Stimulated activated CD4-positive, alpha-beta T cell treated with anti-CD3 and anti-CD28 coated beads, Interleukin-15, amount 100 ng/mL, for 1 hour (primary cell): ENCODE measurements at regions not wholly inside any gene's neighbourhood (a gene's known extent, or its start where the extent isn't known, plus 50 kb on each side); places are given as distances from the start of the nearest gene placed in this dataset.
"Not testable (repeated sequence)": the region's sequence is repeated elsewhere in the genome, so short reads cannot be mapped to it uniquely, and the experiment has no call there.

Experiments
- DNase-seq, 2 donors: peaks; one replicate each; pipeline ENCODE4 v3.0.0-alpha.2; 2020; ENCODE audit warnings: low read depth in 1 of 2, low spot score in 1 of 2

DNA sequence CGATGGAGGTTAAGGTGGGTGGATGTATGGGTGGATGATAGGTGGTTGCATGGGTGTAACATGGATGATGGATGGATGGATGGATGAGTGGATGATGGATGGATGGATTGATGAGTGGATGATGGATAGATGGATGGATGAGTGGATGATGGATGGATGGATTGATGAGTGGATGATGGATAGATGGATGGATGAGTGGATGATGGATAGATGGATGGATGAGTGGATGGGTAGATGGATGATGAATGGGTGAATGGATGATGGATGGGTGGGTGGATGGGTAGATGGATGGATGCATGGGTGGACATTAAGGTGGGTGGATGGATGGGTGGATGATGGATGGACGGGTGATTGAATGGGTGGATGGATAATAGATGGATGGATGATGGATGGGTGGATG lies 136.5 kb upstream of the FOXD4L5 start:
- not testable (repeated sequence) for DNase-seq

DNA sequence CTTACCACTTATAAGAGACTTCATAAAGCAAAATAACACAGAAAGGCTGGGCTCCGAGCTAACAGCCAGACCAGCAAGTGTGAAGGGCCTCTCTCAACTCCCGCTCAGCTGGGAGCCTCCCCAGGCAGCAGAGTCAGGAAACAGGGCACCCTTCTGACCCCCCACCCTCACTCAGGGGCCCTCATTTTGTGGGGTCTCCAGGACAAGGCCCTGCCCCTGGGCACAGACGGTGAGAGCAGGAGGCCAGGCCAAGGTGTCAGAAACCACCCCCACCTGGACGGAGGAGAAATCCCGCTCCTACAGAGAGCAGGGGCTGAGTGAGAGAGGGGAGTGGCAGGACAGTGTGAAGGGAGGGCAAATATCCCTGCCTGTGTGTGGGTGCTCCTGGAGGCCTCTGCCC lies 135.8 kb upstream of the FOXD4L5 start:
- DNase-seq = no peak

DNA sequence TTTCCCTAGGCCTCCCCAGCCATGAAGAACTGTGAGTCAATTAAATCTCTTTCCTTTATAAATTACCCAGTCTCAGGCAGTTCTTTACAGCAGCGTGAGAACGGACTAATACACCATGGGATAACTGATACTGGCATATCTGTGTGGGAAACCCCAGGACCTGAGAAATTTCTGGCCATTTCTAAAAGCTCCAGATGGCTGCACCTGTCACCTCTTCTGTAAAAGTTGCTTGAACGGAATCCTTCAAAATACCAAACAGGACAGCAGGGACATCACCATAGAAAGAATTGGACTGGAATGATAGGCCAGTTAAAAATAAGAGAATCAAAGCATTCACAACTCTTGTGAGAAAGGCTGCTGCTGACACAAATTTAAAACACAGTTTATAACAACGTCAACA lies 134.0 kb upstream of the FOXD4L5 start:
- DNase-seq = not testable (repeated sequence)

DNA sequence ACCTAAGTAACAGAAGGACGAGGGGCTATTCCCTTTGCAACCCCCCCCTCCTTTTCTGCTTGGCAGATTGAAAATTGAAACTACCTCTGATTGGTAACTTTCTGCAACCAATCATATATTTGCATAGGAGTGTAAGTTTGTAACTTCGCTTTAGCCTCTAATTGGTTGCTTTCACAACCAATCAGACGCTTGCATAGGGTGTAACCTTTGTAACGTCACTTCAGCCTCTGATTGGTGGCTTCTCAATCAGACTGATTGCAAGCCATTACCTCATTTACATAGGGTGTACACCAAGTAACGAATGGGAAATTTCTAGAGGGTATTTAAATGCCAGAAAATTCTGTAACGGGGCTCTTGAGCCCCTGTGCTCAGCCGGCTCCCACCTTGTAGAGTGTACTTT lies 131.9 kb upstream of the FOXD4L5 start:
- DNase-seq = not testable (repeated sequence)

DNA sequence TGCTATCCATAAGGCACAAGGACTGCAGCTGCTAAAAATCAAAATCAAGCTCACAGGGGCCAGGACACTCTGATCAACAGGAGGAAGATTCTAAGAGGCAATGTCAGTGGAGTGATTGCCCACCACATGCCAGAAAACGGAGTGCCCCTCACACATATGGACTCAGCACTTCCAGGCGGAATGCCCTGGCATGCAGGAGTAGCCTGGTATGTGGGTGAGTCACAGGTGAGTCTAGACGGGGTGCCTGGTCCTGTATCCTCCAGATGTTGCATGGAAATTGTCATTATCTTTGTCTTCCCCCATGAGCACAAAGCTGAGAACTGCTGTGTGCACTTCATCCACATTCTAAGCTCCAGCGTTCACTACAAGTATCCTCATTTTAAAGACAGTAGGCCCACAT lies 129.2 kb upstream of the FOXD4L5 start:
- DNase-seq = not testable (repeated sequence)

DNA sequence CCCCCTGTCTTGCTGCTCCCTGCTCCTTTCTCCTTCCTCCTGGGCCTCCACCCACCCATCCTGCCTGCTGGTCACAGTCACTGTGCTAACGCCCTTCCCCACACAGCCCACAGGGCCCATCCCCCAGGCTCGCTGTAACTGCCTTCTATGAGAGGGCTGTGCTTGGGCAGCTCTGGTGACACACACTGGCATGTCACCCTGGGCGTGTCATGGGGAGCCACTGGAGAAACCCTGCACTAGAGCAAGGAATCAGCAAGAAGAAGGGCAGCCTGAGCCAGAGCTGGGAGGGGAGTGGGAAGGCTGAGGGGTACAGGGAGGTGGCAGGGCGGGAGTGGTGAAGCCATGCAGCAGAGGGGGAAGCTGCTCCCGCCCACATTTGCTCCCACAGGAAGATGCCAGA lies 128.4 kb upstream of the FOXD4L5 start:
- DNase-seq = not testable (repeated sequence)

DNA sequence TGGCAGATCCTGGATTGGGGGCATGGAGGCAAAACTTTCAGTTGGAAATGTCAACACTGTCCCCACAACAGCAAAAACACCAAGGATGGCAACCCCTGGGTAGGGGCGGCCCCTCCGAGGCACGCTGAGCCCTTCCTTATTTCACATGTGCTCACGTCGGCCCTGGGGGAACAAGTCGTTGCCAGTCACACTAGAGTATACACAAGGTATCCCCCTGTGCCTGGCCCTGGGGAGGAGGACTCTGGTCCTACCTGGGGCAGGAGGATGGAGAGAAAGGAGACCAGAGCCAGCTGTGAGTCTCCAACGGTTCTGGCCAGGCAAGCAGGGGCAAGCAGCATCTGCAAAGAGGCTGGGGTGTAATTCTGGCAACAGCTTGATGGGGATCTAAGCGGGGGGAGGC lies 126.9 kb upstream of the FOXD4L5 start:
- DNase-seq = no peak

DNA sequence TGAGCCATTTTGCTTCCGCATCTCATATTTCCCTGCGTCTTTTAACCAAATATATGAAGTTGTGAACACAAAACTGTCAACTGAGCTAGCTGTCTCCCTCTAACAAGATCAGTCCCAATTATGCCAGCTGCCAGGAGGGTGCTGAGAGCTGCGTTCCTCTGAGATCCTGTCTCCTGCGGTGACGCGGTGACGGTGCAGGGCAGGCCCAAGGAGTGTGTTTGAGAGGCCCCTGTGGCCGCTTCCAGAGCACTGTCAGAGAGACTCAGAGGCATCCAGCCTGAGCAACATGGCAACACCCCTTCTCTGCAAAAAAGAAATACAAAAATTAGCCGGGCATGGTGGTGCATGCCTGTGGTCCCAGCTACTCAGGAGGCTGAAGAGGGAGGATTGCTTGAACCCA lies 126.3 kb upstream of the FOXD4L5 start:
- DNase-seq = no peak

DNA sequence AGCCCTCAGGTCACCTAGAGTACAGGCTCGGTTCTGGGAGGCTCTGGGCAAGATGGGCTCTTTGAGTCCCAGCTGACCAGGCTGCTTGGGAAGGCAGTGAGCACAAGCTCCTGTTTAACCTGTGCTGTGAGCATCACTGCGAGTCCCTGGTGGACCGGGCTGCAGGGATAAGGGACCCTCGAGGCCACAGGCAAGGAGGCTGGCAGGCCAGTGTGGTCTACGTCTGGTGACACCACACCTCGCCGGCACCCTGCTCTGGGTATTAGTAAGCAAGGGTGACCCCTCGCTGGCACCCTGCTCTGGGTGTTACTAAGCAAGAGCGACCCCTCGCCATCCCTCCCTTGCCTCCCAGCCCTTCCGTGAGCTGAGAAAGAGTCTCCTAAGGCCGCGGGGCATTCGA lies 125.9 kb upstream of the FOXD4L5 start:
- DNase-seq = no peak

DNA sequence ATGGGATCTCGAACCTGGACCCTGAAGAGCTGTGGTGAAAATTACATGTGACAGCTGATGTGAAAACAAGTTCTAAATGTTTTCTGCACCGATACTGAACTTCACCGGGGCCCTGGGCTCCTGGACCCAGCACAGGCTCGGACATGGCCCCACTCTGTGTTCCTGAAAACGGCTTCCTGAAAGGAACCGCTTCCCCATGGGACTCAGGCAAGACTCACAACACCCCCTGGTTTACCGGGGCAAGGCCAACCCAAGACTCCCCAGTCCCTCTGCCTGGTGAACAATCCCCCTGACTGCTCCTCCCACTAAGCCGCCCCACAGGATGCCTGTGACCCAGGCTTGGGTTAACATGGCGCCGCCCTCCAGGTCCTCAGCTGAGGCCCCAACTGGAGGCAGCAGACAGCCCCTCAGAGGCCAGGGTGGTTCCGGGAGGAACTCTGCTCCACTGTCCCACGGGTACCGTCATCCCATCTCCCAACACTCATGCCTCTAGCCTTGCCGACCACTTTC lies 124.5 kb upstream of the FOXD4L5 start:
- DNase-seq = no peak

DNA sequence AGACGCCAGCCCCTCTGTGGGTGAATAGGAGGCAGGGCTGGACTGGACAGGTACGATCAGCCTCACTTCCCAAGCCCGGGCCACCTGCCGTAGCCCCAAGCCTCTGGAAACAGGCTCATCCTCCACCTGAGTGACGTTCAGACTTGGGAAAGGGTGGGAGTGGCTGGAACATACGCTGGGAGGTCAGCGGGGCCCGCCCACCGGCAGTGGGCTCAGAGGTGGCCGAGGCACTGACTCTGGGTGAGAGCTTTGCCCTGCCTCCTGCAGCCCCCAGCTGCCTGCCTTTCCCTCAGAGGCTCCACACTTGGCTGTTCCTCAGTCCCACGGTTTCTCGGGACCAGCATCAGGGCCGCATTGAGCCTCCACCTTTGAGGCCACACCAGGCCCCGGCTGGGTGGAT lies 123.8 kb upstream of the FOXD4L5 start:
- not testable (repeated sequence) for DNase-seq

DNA sequence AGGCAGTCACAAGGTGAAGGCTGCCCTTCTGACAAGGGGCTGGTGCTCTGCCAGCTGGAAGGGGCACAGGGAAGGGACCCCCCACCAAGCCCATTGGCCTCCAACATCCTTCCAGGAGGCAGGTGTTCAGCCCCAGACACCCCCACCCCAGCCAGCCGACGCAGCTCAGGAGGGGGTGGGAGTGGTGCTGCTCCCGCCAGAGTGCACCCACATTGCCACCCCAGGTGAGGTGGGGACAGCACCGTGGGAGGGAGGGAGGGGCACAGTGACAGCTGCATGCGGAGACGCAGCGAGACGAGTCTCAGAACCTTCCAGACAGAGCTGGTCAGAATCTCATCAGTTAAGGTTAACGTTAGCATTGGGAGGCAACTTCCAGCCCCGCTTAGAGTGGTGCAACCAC lies 121.6 kb upstream of the FOXD4L5 start:
- DNase-seq = not testable (repeated sequence)

DNA sequence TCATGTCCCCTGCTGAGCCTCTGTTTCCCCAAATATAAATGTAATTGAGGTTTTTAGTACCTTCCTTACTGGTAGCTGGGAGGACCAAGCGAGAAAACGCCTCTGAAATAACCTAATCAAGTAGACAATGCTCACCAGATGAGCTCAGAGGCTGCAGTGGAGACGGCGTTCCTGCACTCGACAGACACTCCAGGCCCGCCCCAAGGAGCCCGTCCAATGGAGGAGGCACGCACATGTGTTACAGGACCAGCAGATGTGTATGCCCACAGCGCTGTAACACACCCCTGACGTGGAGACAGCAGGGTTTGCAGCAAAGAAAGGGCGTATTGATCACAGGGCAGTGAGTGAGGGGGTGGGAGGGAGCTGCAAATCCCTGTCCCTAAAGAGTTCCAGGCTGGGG lies 120.8 kb upstream of the FOXD4L5 start:
- DNase-seq = not testable (repeated sequence)

DNA sequence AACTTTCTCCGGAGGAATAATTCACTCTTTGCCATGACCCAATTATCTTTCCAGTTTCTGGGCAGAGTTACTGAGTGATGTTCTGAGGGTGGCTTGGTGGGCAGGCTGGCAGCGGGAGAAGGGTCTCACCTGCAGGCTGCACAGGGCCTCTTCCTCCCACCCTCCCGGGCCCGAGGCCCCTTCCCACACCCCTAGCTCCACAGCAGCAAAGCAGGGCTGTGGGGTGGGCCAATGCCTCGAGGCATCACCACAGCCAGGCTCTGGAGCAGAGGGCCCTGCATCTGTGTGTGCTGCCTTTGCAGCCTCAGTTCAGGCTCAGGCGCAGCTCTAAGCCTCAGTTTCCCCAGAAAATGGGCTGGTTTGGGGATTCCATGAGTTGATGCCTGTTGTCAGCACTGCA lies 120.2 kb upstream of the FOXD4L5 start:
- no peak for DNase-seq

DNA sequence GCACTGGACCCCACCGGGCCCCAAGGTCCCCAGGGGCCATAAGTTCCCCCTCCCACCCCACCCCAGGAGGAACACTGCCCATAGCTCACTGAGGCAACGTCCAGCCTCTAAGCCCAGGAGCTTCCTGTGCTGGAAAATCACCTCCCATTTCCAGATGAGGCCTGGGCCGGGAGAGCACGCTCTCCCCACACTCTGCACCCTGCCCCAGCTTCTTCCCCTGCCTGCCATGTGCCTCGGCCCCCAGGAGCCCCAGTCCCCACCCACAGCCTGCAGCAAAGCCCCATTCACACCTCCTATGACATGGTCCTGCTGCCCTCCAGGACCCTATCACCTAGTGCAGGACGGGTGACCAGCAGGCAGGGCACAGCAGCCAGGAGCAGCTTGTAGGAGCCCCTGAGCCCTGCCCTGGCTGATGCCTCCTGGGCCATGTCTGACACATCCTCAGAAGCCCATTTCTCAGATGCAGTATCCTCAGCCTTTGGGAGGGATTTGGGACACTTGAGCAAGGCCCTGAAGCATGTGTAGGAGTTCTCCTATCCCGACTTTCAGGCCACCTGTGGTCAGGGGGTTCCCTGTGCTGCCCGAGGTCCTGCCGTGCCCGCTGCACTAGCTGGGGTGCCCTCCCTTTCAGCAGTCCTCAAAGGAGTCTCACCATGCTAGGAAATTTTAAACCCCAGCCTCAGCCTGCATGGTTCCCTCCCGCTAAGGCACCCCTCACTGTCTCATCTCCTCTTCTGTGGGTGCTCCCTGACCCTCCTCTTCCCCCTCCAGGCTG lies 119.4 kb upstream of the FOXD4L5 start:
- DNase-seq = no peak

DNA sequence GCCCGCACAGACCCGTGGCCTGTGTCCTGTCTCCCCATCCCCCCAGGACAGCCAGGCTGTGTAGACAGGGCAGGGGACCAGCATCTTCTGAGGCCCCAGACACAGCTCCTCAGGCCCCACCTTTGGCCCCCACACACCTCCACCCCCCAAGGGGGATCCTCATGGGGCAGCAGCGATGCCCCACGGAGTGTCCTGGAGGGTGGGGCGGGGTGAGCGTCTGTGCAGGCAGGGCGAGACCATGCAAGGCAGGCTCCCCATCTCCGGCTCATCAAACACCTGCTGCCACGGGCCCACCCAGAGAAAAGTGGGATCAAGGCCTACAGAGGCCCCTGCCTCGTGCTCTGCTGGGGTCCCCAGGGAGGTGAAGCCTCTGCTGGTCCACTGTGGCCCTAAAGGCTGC lies 118.7 kb upstream of the FOXD4L5 start:
- no peak for DNase-seq

DNA sequence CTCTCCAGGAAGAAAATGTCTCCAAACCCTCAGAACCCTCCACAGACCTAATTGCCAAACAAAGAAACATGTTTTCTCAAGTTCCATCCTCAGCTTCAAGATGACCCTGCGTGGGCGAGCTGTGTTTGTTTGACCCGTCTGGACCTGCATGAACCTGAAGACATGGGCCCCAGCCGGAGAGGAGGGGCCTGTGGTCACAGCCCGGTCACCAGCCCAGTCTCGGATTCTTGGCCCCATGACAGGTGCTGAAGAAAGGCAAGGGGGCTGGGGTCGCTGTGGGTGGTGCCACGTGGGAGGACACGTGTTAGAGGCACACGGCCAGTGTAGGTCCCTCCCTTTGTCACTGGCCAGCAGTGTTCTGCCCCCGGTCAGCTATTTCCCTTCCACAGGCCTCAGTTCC lies 118.1 kb upstream of the FOXD4L5 start:
- DNase-seq = not testable (repeated sequence)

DNA sequence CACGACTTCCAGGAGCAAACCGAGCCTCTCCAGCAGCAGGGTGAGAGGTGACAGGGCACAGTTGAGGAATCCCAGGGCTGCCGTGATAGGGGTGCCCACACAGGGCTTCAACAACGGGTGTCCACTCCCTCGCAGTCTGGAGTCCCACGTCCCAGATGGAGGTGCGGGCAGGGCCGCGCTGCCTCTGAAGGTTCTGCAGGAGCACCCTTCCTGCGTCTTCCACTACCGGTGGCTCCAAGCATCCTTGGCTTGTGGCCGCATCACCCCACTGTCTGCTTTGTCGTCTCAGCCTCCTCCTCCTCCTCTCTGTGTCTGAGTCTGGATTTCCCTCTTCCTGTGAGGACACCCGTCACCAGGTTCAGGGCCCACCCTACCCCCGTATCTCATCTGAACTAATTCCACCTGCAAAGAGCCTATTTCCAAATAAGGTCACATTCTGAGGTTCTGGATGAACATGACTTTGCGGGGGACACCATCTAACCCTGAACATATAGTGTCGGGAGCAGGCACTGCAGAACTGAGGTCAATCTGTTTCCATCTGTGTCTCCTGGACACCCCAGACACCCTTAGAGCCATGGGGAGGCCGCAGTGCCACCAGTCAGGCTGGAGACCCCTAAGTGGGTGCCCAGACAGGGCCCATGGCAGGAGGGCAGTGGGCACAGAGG lies 117.3 kb upstream of the FOXD4L5 start:
- not testable (repeated sequence) for DNase-seq

DNA sequence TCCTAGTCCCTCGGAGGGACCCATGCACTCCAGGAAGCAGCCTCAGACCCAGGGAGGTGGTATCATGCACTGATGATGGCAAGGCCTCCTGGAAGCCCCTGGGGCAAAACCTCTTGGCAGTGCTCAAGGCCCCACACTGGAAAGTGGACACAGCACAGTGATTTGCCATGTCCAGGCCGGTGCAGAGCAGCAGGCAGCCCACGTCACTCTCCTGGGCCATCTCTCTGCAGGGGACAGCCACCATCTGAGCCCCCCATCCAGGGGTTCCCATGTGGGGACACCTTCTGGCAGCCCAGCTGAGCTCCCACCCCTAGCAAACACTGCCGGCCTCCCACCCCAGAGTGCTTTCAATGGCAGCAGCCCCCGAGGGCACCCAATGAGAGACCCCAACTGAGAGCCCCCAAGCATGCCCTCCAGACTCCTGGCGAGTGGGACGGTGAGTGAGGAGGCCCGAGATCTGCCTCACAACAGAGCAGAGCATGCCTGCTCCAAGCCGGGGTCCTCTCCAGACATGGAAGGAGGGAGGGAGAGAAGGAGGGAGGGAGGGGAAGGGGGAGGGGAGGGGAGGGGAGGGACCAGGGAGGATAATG lies 116.5 kb upstream of the FOXD4L5 start:
- DNase-seq = not testable (repeated sequence)

DNA sequence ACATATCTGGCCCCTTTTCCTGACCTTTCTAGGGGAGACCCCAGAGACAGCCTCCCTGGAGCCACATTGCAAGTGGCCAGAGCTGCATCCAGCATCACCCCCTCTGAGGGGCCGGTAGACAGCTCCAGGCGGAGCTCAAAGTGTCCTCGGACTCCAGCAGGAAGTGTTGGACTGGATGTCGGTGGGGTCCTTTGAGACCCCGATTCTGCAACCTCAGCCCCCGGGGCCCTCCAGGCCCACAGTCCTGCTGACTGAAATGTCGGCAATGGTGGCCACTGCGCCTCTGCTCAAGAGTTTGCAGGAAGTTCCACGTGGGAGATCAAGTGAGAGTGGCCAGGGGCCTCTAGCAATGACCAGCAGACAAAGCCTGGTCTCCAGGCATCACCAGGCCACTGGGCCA lies 115.9 kb upstream of the FOXD4L5 start:
- no peak for DNase-seq

DNA sequence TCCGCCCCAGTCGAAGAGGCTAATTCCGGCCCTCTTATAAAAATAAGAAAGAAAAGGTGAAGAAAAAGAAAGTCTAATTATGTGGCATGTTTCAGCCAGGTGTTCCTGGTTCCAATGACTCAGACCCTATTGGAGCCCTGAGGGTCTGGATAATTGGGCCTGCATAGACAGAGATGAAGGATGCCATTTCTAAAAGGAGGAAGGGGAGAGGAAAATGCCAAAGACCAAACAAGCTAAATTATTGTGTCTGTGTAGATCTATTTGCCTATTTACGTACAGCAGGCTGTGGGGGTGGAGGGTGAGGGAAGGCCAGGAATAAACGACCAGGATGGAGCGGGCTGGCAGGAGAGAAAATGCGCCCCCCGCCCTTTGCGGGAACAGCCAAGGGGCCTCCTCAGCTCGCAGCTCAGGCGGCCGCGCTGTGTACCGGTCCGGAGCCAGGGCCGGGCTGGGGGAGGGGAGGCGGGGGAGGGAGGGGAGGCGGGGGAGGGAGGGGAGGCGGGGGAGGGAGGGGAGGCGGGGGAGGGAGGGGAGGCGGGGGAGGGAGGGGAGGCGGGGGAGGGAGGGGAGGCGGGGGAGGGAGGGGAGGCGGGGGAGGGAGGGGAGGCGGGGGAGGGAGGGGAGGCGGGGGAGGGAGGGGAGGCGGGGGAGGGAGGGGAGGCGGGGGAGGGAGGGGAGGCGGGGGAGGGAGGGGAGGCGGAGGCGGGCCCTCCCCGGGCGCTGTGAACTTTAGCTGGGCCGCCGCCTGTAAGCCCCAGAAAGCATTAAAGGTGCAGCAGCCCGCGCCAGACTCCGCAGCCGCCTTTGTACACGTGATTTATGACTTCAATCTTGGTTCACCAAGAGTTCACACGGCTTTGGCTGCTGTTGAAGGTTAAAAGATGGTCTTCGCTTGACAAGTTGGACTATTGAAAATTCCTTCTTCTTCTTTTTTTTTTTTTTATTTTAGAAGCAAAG lies 113.0 kb upstream of the FOXD4L5 start:
- DNase-seq = not testable (repeated sequence)
